ENCODE measurements at regions not wholly inside any gene's neighbourhood (a gene's known extent, or its start where the extent isn't known, plus 50 kb on each side); places are given as distances from the start of the nearest gene placed in this dataset.

DNA sequence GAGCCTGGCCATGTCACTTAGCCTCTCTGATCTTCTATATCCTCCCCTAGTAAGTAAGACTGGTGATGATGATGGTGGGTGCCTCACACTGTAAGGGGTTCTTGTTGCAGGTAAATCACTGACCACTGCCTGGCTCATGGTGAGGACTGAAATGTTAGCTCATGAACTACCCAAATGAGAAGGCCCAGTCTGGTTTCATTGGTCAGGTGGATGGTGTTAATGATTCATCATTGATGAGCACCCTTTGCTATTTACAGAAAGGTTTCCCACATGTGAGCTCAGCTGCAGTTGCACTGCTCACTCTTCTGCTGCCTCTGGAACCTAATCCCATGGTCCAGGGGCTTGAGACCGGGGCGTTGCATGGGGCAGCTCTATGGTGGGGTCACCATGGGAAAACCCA lies 417.7 kb downstream of the PRDM2 start:
- no peak overlapping the region for H3K4me2 ChIP-seq (ENCODE audit: low read length)
- H3K27ac ChIP-seq (ENCODE audit: low read depth, low read length), result no peak overlapping the region
- H3K79me2 ChIP-seq (ENCODE audit: control insufficient read depth, low read length), result no peaks in the 10 kb centered on the region
- peaks cover 3% of the 10 kb centered on the region; the same call in 1 of the 2 replicates for H3K27me3 ChIP-seq (ENCODE audit: control insufficient read depth, low read length)
- H3K4me3 ChIP-seq (ENCODE audit: low read length), result no peak overlapping the region
- no peaks in the 10 kb centered on the region for H3K36me3 ChIP-seq (ENCODE audit: control insufficient read depth, low read length)
- no peaks in the 10 kb centered on the region for H3K4me1 ChIP-seq (ENCODE audit: control insufficient read depth, low read length)
- TF ChIP-seq, protein P1, sequence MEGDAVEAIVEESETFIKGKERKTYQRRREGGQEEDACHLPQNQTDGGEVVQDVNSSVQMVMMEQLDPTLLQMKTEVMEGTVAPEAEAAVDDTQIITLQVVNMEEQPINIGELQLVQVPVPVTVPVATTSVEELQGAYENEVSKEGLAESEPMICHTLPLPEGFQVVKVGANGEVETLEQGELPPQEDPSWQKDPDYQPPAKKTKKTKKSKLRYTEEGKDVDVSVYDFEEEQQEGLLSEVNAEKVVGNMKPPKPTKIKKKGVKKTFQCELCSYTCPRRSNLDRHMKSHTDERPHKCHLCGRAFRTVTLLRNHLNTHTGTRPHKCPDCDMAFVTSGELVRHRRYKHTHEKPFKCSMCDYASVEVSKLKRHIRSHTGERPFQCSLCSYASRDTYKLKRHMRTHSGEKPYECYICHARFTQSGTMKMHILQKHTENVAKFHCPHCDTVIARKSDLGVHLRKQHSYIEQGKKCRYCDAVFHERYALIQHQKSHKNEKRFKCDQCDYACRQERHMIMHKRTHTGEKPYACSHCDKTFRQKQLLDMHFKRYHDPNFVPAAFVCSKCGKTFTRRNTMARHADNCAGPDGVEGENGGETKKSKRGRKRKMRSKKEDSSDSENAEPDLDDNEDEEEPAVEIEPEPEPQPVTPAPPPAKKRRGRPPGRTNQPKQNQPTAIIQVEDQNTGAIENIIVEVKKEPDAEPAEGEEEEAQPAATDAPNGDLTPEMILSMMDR (IDR thresholded peaks at IDR 0.05; ENCODE audit: low read depth, low read length, poor library complexity, severe bottlenecking), result no peak
- no peak for TF ChIP-seq EZH2phosphoT487 (IDR thresholded peaks at IDR 0.05; ENCODE audit: borderline replicate concordance, low read length)
- H3K9me3 ChIP-seq (ENCODE audit: control insufficient read depth, insufficient read depth, low read length), result no peaks in the 10 kb centered on the region
- no peaks in the 10 kb centered on the region for H3F3A ChIP-seq (ENCODE audit: control insufficient read depth, insufficient read depth)
- H3K9me2 ChIP-seq (replicated peaks; ENCODE audit: control insufficient read depth, low read length), result no peaks in the 10 kb centered on the region
- no peaks in the 10 kb centered on the region for H4K20me1 ChIP-seq (ENCODE audit: control insufficient read depth, insufficient read depth, low read depth, low read length)

DNA sequence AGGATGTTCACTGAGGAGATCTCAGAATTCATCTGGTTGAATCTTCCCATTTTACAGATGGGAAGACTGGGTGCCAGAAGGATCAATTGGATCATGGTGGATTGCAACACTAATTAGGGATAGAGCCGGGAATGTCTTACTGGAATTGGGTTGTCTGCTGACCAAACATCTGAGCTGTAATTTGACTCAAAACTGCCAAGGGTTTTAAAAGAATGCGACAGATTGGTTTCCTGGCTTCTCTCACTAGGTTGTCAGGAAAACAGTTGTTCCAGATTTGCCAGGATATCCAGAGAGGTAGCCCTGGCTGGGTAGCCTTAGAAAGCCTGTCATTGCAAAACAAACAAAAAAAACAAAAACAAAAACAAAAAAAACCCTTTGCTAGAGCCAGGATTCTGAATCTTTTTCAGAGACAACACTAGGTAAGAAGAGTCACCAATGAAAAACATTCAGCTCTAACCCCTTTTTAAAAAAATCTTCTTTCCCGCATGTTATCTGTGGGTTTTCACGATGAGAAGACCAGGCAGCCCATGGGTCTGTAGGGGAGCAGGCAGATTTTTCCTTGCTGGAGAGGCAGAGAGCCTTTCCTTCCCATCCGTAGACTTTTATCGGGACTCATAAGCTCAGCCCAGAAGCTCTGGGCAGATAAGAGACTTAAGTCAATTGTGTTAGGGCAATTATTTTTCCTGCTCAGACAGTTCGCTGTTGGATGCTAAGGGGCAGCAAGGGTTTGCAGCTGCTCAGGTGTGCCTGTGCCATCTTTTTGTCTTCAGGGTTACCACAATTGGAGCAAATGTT lies 418.9 kb downstream of the PRDM2 start:
- no peak overlapping the region for H3K4me3 ChIP-seq (ENCODE audit: low read length)
- H3K9me2 ChIP-seq (replicated peaks; ENCODE audit: control insufficient read depth, low read length), result no peaks in the 10 kb centered on the region
- H3K4me1 ChIP-seq (ENCODE audit: control insufficient read depth, low read length), result no peaks in the 10 kb centered on the region
- no peaks in the 10 kb centered on the region for H4K20me1 ChIP-seq (ENCODE audit: control insufficient read depth, insufficient read depth, low read depth, low read length)
- H3K36me3 ChIP-seq (ENCODE audit: control insufficient read depth, low read length), result no peaks in the 10 kb centered on the region
- H3K27ac ChIP-seq (ENCODE audit: low read depth, low read length), result no peak overlapping the region
- H3K4me2 ChIP-seq (ENCODE audit: low read length), result no peak overlapping the region
- TF ChIP-seq, protein P1 (IDR thresholded peaks at IDR 0.05; ENCODE audit: low read depth, low read length, poor library complexity, severe bottlenecking), result no peak
- no peak for TF ChIP-seq EZH2phosphoT487 (IDR thresholded peaks at IDR 0.05; ENCODE audit: borderline replicate concordance, low read length)
- no peaks in the 10 kb centered on the region for H3K9me3 ChIP-seq (ENCODE audit: control insufficient read depth, insufficient read depth, low read length)
- H3K27me3 ChIP-seq (ENCODE audit: control insufficient read depth, low read length), result peaks cover 3% of the 10 kb centered on the region; the same call in 1 of the 2 replicates
- H3K79me2 ChIP-seq (ENCODE audit: control insufficient read depth, low read length), result no peaks in the 10 kb centered on the region
- no peaks in the 10 kb centered on the region for H3F3A ChIP-seq (ENCODE audit: control insufficient read depth, insufficient read depth)

DNA sequence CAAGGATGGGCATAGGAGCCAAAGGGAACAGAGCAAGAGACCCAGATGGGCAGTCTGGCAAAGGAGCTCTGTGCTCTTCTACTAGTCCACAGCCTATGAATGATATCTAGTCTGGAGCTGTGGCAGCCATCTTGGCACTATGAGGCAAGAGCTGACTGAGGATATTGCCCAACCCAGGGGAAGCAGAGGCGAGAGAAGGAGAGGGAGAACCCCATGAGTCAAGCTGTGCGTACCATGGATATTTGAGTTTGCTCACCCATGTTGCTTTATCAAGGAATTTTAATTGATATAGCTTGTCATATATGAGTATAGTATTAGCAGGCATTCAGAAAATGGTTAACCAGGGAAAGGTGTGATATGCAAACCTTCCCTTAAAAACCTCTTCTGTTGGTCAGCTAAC lies 420.9 kb downstream of the PRDM2 start:
- TF ChIP-seq, protein P1 (IDR thresholded peaks at IDR 0.05; ENCODE audit: low read depth, low read length, poor library complexity, severe bottlenecking), result no peak
- TF ChIP-seq EZH2phosphoT487 (IDR thresholded peaks at IDR 0.05; ENCODE audit: borderline replicate concordance, low read length), result no peak
- H3K27me3 ChIP-seq (ENCODE audit: control insufficient read depth, low read length), result peaks cover 3% of the 10 kb centered on the region; the same call in 1 of the 2 replicates
- no peaks in the 10 kb centered on the region for H3K36me3 ChIP-seq (ENCODE audit: control insufficient read depth, low read length)
- H3K9me2 ChIP-seq (replicated peaks; ENCODE audit: control insufficient read depth, low read length), result no peaks in the 10 kb centered on the region
- H3K79me2 ChIP-seq (ENCODE audit: control insufficient read depth, low read length), result no peaks in the 10 kb centered on the region
- H3K9me3 ChIP-seq (ENCODE audit: control insufficient read depth, insufficient read depth, low read length), result no peaks in the 10 kb centered on the region
- no peaks in the 10 kb centered on the region for H3K4me1 ChIP-seq (ENCODE audit: control insufficient read depth, low read length)
- H4K20me1 ChIP-seq (ENCODE audit: control insufficient read depth, insufficient read depth, low read depth, low read length), result no peaks in the 10 kb centered on the region
- no peak overlapping the region for H3K27ac ChIP-seq (ENCODE audit: low read depth, low read length)
- no peak overlapping the region for H3K4me3 ChIP-seq (ENCODE audit: low read length)
- no peak overlapping the region for H3K4me2 ChIP-seq (ENCODE audit: low read length)
- no peaks in the 10 kb centered on the region for H3F3A ChIP-seq (ENCODE audit: control insufficient read depth, insufficient read depth)

All from DOHH2 (cell line).